GM13976 (cell line): ENCODE measurements at regions not wholly inside any gene's neighbourhood (a gene's known extent, or its start where the extent isn't known, plus 50 kb on each side); places are given as distances from the start of the nearest gene placed in this dataset.

Experiments used
- DNase-seq: peaks from one replicate; pipeline ENCODE4 v3.0.0; 2012; ENCODE audit warnings: low spot score
- CTCF ChIP-seq: IDR thresholded peaks from 2 replicates; pipeline ENCODE4 v1.5.1; 2012; ENCODE audit warnings: borderline replicate concordance, mild to moderate bottlenecking; ENCODE audit not compliant: insufficient read depth; ENCODE audit errors: extremely low read depth, missing control alignments, control extremely low read depth
- in situ Hi-C: fragments of 300-500 bp; cut with MboI; formaldehyde crosslinking; loops from one replicate; pipeline ENCODE4 v1.12.0; 2022; ENCODE audit warnings: low sequenced_read_pairs, mixed read lengths, inconsistent platforms; ENCODE audit not compliant: unreplicated experiment

- in situ Hi-C loops, result no loop called here
- no peak for TF ChIP-seq CTCF
- DNase-seq, result no peak
These were observed 463.2 kb upstream of the ADAMTS16 start for GRCh38 chr5:4676934-4677333.

GRCh38 chr5:4684946-4685345 is 455.2 kb upstream of the ADAMTS16 start:
- in situ Hi-C loops, result no loop called here
- TF ChIP-seq CTCF, result no peak
- no peak for DNase-seq

- no peak for TF ChIP-seq CTCF
- DNase-seq, result no peak
- in situ Hi-C loops, result no loop called here
These were observed 441.5 kb upstream of the ADAMTS16 start for GRCh38 chr5:4698596-4698995.

GRCh38 chr5:4699592-4699991 is 440.5 kb upstream of the ADAMTS16 start:
- no peak for DNase-seq
- in situ Hi-C loops, result no loop called here
- no peak for TF ChIP-seq CTCF

DNA sequence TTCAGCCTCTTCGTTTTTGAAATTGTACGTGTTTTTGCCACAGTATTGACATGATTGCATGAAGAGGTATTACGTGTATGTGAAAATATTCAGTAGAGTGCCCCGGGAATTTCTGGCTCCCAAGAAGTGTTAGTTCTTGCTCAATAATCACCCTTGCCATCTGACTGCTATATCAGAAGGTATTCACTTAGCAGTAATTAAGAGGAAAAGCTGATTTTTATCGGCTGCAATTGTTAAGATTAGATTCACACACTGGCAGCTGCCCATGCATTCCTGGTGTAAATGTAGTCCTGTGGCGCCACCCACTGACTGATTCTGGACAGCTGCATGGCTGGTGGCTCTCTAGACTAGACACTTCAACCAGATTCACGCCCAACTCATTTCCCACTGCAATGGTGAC is 440.1 kb upstream of the ADAMTS16 start:
- DNase-seq, result no peak
- in situ Hi-C loops, result no loop called here
- TF ChIP-seq CTCF, result no peak

- no peak for DNase-seq
- in situ Hi-C loops, result no loop called here
- TF ChIP-seq CTCF, result no peak
These were observed 439.3 kb upstream of the ADAMTS16 start for GRCh38 chr5:4700871-4701270.

DNA sequence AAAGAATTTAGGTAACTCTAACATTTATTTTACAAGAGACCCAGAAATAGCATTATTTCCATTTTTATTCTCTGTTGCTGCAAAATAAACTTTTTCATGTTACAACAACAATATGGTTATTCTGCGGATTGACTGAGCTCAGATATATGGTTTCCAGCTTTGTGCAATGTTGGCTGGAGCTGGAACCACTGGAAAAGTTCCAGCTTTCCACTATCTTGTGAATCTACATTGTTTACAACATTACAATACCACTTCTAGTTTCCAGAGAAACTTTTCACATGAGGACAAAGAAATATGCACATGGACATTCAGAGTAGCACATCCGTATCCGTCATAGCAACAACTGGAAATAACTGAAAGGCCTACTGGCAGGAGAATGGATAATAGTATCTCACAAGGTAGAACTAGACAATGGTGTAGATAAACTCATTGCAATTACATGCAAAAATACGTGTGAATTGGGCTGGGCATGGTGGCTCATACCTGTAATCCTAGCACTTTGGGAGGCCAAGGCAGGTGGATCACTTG is 436.1 kb upstream of the ADAMTS16 start:
- in situ Hi-C loops, result no loop called here
- TF ChIP-seq CTCF, result no peak

More for the DNA sequence above, 436.1 kb upstream of the ADAMTS16 start:
- no peak for DNase-seq
